Ovary (tissue), 7 donors: ENCODE measurements at regions not wholly inside any gene's neighbourhood (a gene's known extent, or its start where the extent isn't known, plus 50 kb on each side); places are given as distances from the start of the nearest gene placed in this dataset.
A peak's percentile ranks its signal among the peaks of the same experiment; 100 is the strongest.

Experiments
- DNase-seq, 5 donors: peaks; one replicate each; pipeline ENCODE4 v3.0.0-alpha.2; 2019 to 2020
- H3K27ac ChIP-seq, 2 donors: fragments of 200-600 bp; one replicate each; pipeline versions ENCODE4 v1.5.1 to v1.8.0; 2019 to 2022
- H3K27me3 ChIP-seq: fragments of 200-600 bp; one replicate; pipeline ENCODE4 v1.8.0; 2022
- H3K36me3 ChIP-seq: fragments of 200-600 bp; sonication (generic); one replicate; pipeline ENCODE4 v1.5.1; 2019
- H3K4me1 ChIP-seq: one replicate; pipeline ENCODE4 v1.8.1; 2013; ENCODE audit warnings: mild to moderate bottlenecking, moderate library complexity; ENCODE audit not compliant: insufficient read depth
- H3K4me3 ChIP-seq: fragments of 200-600 bp; sonication (generic); one replicate; pipeline ENCODE4 v1.5.1; 2017
- H3K9me3 ChIP-seq, 2 donors: fragments of 200-600 bp in 1 of 2; sonication (generic) in 1 of 2; one replicate each; pipeline versions ENCODE4 v1.5.1 to v1.8.1; 2013 to 2019; ENCODE audit warnings: mild to moderate bottlenecking in 1 of 2, moderate library complexity in 1 of 2
- CTCF ChIP-seq, 3 donors: fragments of 450-650 bp in 2 of 3; fragments of 200-600 bp in 1 of 3; IDR thresholded peaks; one replicate each; pipeline versions ENCODE4 v1.5.1 to v1.8.0; 2016 to 2022; ENCODE audit warnings: antibody characterized with exemption in 3 of 3, mild to moderate bottlenecking in 1 of 3
- EP300 ChIP-seq: sonication (generic); formaldehyde crosslinking; IDR thresholded peaks from one replicate; pipeline ENCODE4 v1.6.1; 2017; ENCODE audit warnings: antibody characterized with exemption
- POLR2A ChIP-seq: fragments of 450-650 bp; IDR thresholded peaks from one replicate; pipeline ENCODE4 v1.6.1; 2017; ENCODE audit warnings: antibody characterized with exemption, mild to moderate bottlenecking, moderate library complexity
- WGBS, 3 donors: extraction: QIAGEN DNeasy Blood & Tissue Kit in 1 of 3; methylation state at CpG; one replicate each; pipeline versions ENCODE4 v1.1.5 to v1.1.7; 2013 to 2017; 5-methylcytosine and 5-hydroxymethylcytosine counted together
- intact Hi-C, 4 donors: fragments of 100-400 bp; cut with DNase I; formaldehyde crosslinking; loops; one replicate each; pipeline versions ENCODE4 v1.11.0 to v1.15.1; 2022 to 2023
- donor health status: DM: no; HTN: no; CAD: no; lungs with moderate emphysema.
- donor health status: DM: no; HTN: no; CAD: no.
- donor health status: Bipolar disorder and iron deficiency.
- donor health status: DM: no; HTN: no; CAD: no.
- donor health status: DM: yes; HTN: yes; CAD: no.

GRCh38 chr7:17546592-17546991 lies 248.1 kb downstream of the AHR start:
- Histone ChIP-seq H3K9me3 (no peaks in the 10 kb centered on the region), H3K27me3 (no peaks in the 10 kb centered on the region), H3K36me3 (no peaks in the 10 kb centered on the region), H3K27ac (no peak overlapping the region), H3K4me1 (peaks cover 2% of the 10 kb centered on the region), H3K4me3 (no peak overlapping the region)
- intact Hi-C loops = no loop called here
- no peak for DNase-seq
- TF ChIP-seq CTCF (IDR thresholded peaks at IDR 0.05) (no peak), POLR2A (no peak), EP300 (peak; percentile 44)
- 72 to 92% (median 88%) methylated on average over 1 of the region's 1 CpG for WGBS, 3 donors

- Histone ChIP-seq H3K4me3 (no peak overlapping the region), H3K27ac (no peak overlapping the region), H3K36me3 (no peaks in the 10 kb centered on the region), H3K9me3 (no peaks in the 10 kb centered on the region), H3K27me3 (no peaks in the 10 kb centered on the region), H3K4me1 (peaks cover 2% of the 10 kb centered on the region)
- no peak for TF ChIP-seq CTCF (IDR thresholded peaks at IDR 0.05)
- no peak for TF ChIP-seq EP300
- TF ChIP-seq POLR2A = no peak
- intact Hi-C loops = no loop called here
- 85 to 89% (median 86%) methylated on average over 4 of the region's 4 CpGs for WGBS, 3 donors
- no peak for DNase-seq
Measured at GRCh38 chr7:17548014-17548653, 249.7 kb downstream of the AHR start.

- TF ChIP-seq POLR2A (no peak), CTCF (IDR thresholded peaks at IDR 0.05) (no peak), EP300 (no peak)
- Histone ChIP-seq H3K4me3 (no peak overlapping the region), H3K4me1 (peaks cover 2% of the 10 kb centered on the region), H3K9me3 (no peaks in the 10 kb centered on the region), H3K36me3 (no peaks in the 10 kb centered on the region), H3K27ac (no peak overlapping the region), H3K27me3 (no peaks in the 10 kb centered on the region)
- intact Hi-C loops = no loop called here
- WGBS, 3 donors = 66 to 96% (median 73%) methylated on average over 2 of the region's 2 CpGs
- DNase-seq = no peak
Measured at GRCh38 chr7:17549406-17549805, 251.0 kb downstream of the AHR start.

GRCh38 chr7:17552373-17552772 lies 253.9 kb downstream of the AHR start:
- Histone ChIP-seq H3K9me3 (no peaks in the 10 kb centered on the region), H3K27ac (no peak overlapping the region), H3K4me1 (peaks cover 6% of the 10 kb centered on the region)

More at GRCh38 chr7:17552373-17552772, 253.9 kb downstream of the AHR start:
- WGBS, 3 donors = 89 to 91% (median 90%) methylated on average over 6 of the region's 6 CpGs
- DNase-seq = no peak
- H3K27me3 ChIP-seq = no peaks in the 10 kb centered on the region
- TF ChIP-seq CTCF (IDR thresholded peaks at IDR 0.05) (no peak), EP300 (no peak), POLR2A (no peak)
- intact Hi-C loops = no loop called here
- no peaks in the 10 kb centered on the region for H3K36me3 ChIP-seq
- H3K4me3 ChIP-seq = no peak overlapping the region
